Epithelial cell of esophagus (primary cell): ENCODE measurements at regions not wholly inside any gene's neighbourhood (a gene's known extent, or its start where the extent isn't known, plus 50 kb on each side); places are given as distances from the start of the nearest gene placed in this dataset.

ENCODE experiments used
- DNase-seq: peaks from one replicate; pipeline ENCODE4 v3.0.0; 2010; ENCODE audit warnings: low read depth
- H3K4me3 ChIP-seq: 2 replicates; pipeline ENCODE4 v1.5.1; 2011; ENCODE audit warnings: mild to moderate bottlenecking, low read length, control low read depth
- CTCF ChIP-seq: IDR thresholded peaks from 2 replicates; pipeline ENCODE4 v1.5.1; 2011; ENCODE audit warnings: low read depth, mild to moderate bottlenecking, low read length, control low read depth, inconsistent platforms; ENCODE audit not compliant: insufficient read depth; ENCODE audit errors: missing control alignments

DNA sequence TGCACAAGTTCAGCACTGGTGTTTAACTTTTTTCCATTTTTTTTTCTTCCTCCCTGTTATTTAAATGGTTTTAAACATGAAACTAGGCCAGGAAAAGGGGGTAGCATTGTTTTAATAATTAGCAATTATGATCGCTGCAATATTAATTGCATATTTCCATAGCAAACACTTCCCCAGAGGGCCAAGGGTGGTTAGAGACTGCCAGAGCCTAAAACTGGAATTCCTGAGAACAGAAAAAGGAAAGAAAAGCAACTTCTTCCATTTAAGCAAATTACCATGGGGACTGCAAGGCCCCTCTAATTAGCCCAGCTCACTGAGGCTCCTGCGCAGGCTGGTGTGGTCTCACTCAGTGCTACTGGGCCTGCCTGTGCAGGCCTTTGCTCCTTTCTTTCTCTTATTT is 201.5 kb downstream of the SMAD2 start:
- TF ChIP-seq CTCF, result no peak
- H3K4me3 ChIP-seq, result no peak overlapping the region
- no peak for DNase-seq

- TF ChIP-seq CTCF, result no peak
- H3K4me3 ChIP-seq, result no peak overlapping the region
- DNase-seq, result no peak
Observed at GRCh38 chr18:47727409-47727808, 203.1 kb downstream of the SMAD2 start.

- no peak for DNase-seq
- no peak for TF ChIP-seq CTCF
- no peak overlapping the region for H3K4me3 ChIP-seq
Observed at GRCh38 chr18:47726550-47726949, 203.9 kb downstream of the SMAD2 start.

- H3K4me3 ChIP-seq, result no peak overlapping the region
- no peak for TF ChIP-seq CTCF
- no peak for DNase-seq
Observed at GRCh38 chr18:47725656-47726055, 204.8 kb downstream of the SMAD2 start.

- TF ChIP-seq CTCF, result no peak
- no peak for DNase-seq
- H3K4me3 ChIP-seq, result no peak overlapping the region
Observed at GRCh38 chr18:47724186-47724975, 206.1 kb downstream of the SMAD2 start.

DNA sequence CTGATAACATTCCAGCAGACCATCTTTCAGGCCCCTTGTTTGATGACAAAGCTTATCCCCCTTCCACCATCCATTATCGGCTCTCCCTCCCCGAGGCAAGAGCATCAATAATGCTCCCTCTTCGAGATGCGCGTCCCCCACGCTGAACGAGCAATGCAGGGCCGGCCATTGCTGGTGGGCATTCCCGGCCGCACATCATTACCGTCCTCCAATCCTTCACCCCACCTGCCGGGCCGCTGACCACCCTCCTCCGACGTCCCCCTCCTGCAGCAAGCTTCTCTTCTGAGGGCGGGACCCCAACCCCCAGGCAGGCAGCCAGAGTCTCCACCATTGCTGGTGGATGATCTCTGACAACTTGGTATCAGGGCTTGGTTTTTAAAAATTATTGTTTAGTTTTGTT is 208.6 kb downstream of the SMAD2 start:
- no peak for TF ChIP-seq CTCF
- no peak overlapping the region for H3K4me3 ChIP-seq
- DNase-seq, result no peak

DNA sequence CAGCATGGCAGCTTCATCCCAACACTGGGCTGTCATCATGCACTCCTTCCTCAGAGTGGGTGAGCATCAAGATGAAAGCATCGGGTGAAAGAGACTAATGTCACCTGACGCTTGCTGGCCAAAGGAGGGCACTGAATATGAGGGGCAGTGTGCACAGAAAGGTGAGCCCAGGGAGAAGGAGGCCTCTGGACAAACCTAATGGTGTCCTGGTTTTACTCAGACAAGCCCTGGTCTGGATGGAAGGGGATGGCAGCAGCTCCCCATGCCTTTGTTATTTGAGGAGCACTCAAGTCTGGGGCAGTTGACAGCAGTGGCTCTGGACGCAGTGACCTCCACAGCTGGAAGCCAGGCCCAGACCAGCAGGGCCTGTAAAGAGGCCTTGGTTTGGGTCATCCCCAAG is 209.7 kb downstream of the SMAD2 start:
- no peak for DNase-seq
- TF ChIP-seq CTCF, result no peak
- no peak overlapping the region for H3K4me3 ChIP-seq
